ENCODE measurements at regions not wholly inside any gene's neighbourhood (a gene's known extent, or its start where the extent isn't known, plus 50 kb on each side); places are given as distances from the start of the nearest gene placed in this dataset.

DNA sequence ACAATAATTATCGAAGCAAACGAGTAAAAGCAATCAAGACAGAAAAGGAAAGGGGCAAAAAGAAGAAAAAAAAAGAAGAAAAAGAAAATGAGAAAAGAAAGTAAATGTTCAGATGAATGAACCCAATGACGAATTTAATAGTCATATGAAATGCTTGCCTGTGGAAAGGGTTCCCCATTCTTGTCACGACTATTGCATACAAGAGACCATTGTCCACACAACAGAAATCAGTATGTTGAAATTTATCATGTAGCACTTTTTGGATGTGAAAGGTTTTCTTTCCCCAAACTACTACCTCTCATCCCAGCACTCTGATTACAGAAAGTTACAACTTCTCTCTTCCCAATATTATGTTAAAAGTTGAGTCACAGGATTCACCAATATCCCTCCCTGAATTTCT, 162.4 kb downstream of the ZDHHC21 start:
- intact Hi-C loops (cut with DNase I): no loop called here

DNA sequence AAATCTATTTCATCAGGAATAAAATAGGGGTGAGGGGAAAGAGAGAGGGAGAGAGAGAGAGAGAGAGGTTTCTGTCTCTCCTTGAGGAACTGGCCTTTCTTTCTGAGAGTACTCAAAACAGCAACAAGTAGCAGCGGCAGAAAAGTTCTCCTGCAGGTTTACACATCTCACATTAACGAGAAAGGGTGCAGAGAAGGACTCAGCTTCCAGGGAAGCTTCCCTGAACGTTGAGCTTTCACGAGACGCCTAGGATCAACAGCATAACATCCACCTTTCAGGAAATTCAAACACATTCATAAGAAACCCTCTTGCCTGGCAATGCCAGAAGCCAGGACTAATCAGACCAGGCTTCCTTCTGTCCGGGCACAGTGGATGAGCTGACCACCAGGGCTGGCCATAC, 162.9 kb downstream of the ZDHHC21 start:
- no peak for ATAC-seq
- Histone ChIP-seq H3K9me3 (no peaks in the 10 kb centered on the region), H3K4me1 (no peaks in the 10 kb centered on the region), H3K27ac (no peak overlapping the region), H3K36me3 (no peaks in the 10 kb centered on the region), H3K27me3 (no peaks in the 10 kb centered on the region), H3K4me3 (no peak overlapping the region)
- TF ChIP-seq, protein P1, sequence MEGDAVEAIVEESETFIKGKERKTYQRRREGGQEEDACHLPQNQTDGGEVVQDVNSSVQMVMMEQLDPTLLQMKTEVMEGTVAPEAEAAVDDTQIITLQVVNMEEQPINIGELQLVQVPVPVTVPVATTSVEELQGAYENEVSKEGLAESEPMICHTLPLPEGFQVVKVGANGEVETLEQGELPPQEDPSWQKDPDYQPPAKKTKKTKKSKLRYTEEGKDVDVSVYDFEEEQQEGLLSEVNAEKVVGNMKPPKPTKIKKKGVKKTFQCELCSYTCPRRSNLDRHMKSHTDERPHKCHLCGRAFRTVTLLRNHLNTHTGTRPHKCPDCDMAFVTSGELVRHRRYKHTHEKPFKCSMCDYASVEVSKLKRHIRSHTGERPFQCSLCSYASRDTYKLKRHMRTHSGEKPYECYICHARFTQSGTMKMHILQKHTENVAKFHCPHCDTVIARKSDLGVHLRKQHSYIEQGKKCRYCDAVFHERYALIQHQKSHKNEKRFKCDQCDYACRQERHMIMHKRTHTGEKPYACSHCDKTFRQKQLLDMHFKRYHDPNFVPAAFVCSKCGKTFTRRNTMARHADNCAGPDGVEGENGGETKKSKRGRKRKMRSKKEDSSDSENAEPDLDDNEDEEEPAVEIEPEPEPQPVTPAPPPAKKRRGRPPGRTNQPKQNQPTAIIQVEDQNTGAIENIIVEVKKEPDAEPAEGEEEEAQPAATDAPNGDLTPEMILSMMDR (IDR thresholded peaks at IDR 0.05): no peak
- no peak for DNase-seq
- intact Hi-C loops (cut with DNase I): no loop called here

More for the DNA sequence above, 162.4 kb downstream of the ZDHHC21 start:
- DNase-seq: no peak
- no peak for ATAC-seq
- H3K4me3 ChIP-seq: no peak overlapping the region
- no peaks in the 10 kb centered on the region for H3K27me3 ChIP-seq
- H3K9me3 ChIP-seq: no peaks in the 10 kb centered on the region
- H3K4me1 ChIP-seq: no peaks in the 10 kb centered on the region
- H3K36me3 ChIP-seq: no peaks in the 10 kb centered on the region
- TF ChIP-seq, protein P1 (IDR thresholded peaks at IDR 0.05): no peak
- H3K27ac ChIP-seq: no peak overlapping the region

- no peak for DNase-seq
- Histone ChIP-seq H3K9me3 (no peaks in the 10 kb centered on the region), H3K27me3 (no peaks in the 10 kb centered on the region), H3K36me3 (no peaks in the 10 kb centered on the region), H3K4me1 (no peaks in the 10 kb centered on the region), H3K4me3 (no peak overlapping the region), H3K27ac (no peak overlapping the region)
- TF ChIP-seq, protein P1 (IDR thresholded peaks at IDR 0.05): no peak
- ATAC-seq: no peak
- intact Hi-C loops (cut with DNase I): no loop called here
Observed at GRCh38 chr9:14529629-14530028, 163.6 kb downstream of the ZDHHC21 start.

- no peaks in the 10 kb centered on the region for H3K36me3 ChIP-seq
- H3K9me3 ChIP-seq: no peaks in the 10 kb centered on the region
- no peaks in the 10 kb centered on the region for H3K4me1 ChIP-seq
- no peaks in the 10 kb centered on the region for H3K27me3 ChIP-seq
- TF ChIP-seq, protein P1 (IDR thresholded peaks at IDR 0.05): no peak
- no peak overlapping the region for H3K27ac ChIP-seq
- ATAC-seq (no peak), DNase-seq (no peak)
- no peak overlapping the region for H3K4me3 ChIP-seq
- intact Hi-C loops (cut with DNase I): no loop called here
Observed at GRCh38 chr9:14529054-14529453, 164.2 kb downstream of the ZDHHC21 start.

DNA sequence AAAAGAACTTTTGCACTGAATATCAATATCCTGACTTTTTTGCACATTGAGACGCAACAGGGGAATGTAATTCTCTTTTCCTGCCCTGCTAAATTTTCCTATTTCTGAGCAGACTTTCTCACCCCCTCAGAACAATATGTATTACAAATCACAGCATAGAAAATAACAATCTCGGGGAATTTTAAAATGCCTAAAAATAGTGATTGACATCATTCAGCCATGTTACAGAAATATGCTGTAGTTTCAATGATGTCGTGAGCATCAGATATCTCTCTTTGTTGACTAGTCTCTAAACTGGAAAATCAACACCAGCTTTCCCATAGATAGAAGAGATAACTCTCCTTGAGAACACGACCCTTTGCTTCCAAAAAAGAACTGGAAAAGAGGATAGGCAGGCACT, 166.7 kb downstream of the ZDHHC21 start:
- Histone ChIP-seq H3K4me3 (no peak overlapping the region), H3K9me3 (no peaks in the 10 kb centered on the region), H3K36me3 (no peaks in the 10 kb centered on the region), H3K4me1 (no peaks in the 10 kb centered on the region), H3K27me3 (no peaks in the 10 kb centered on the region), H3K27ac (no peak overlapping the region)
- TF ChIP-seq, protein P1 (IDR thresholded peaks at IDR 0.05): no peak
- DNase-seq: no peak
- ATAC-seq: no peak
- intact Hi-C loops (cut with DNase I): no loop called here

DNA sequence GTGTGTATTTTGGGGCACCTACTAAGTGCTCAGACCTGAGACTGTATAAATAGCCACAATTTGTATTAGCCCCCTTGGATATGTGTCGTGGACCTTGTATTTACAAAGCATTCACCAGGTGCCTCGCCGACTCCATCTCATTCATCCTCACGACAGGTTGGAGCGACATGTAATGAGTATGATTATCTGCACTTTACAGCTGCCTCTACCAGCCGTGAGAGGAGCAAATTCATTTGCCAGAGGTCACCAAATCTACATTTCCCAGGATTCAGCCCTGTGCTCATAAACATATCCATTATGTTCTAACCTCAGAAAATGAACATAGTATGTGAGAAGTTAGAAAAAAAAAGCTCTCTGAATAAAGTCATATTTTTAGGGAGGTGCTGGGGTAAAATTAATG, 167.4 kb downstream of the ZDHHC21 start:
- ATAC-seq (no peak), DNase-seq (no peak)
- Histone ChIP-seq H3K4me1 (no peaks in the 10 kb centered on the region), H3K27ac (no peak overlapping the region), H3K36me3 (no peaks in the 10 kb centered on the region), H3K4me3 (no peak overlapping the region), H3K27me3 (no peaks in the 10 kb centered on the region), H3K9me3 (no peaks in the 10 kb centered on the region)
- intact Hi-C loops (cut with DNase I): no loop called here
- TF ChIP-seq, protein P1 (IDR thresholded peaks at IDR 0.05): no peak

Data from upper lobe of right lung (tissue), 1 donor.